SU-DHL-6 (cell line): ENCODE measurements at regions not wholly inside any gene's neighbourhood (a gene's known extent, or its start where the extent isn't known, plus 50 kb on each side); places are given as distances from the start of the nearest gene placed in this dataset.

Experiments
- H2AFZ ChIP-seq: fragments of 200-600 bp; sonication (generic); 2 replicates; pipeline ENCODE4 v1.6.1; 2014; ENCODE audit warnings: low read depth, mild to moderate bottlenecking, moderate library complexity, mixed read lengths, antibody characterized with exemption, low read length; ENCODE audit not compliant: severe bottlenecking
- H3F3A ChIP-seq: fragments of 200-600 bp; shearing (Covaris generic); 2 replicates; pipeline ENCODE4 v1.6.0; 2016; ENCODE audit warnings: antibody characterized with exemption, mild to moderate bottlenecking; ENCODE audit not compliant: insufficient read depth
- H3K27ac ChIP-seq: fragments of 200-600 bp; sonication (generic); 2 replicates; pipeline ENCODE4 v1.5.1; 2016; ENCODE audit warnings: low read depth, mild to moderate bottlenecking, low read length, moderate library complexity, mixed read lengths
- H3K27me3 ChIP-seq: fragments of 200-600 bp; sonication (generic), shearing (Covaris generic); 2 replicates; pipeline ENCODE4 v1.6.0; 2014; ENCODE audit warnings: mild to moderate bottlenecking, low read length
- H3K36me3 ChIP-seq: fragments of 200-600 bp; sonication (generic); 2 replicates; pipeline ENCODE4 v1.6.1; 2014; ENCODE audit warnings: mild to moderate bottlenecking, low read length, mixed read lengths
- H3K4me2 ChIP-seq: fragments of 300-600, 200-600 bp; shearing (Covaris generic), sonication (generic); 2 replicates; pipeline ENCODE4 v1.6.0; 2014; ENCODE audit warnings: low read length, low read depth, mild to moderate bottlenecking; ENCODE audit not compliant: poor library complexity, severe bottlenecking
- H3K4me3 ChIP-seq: fragments of 200-600 bp; sonication (generic); 2 replicates; pipeline ENCODE4 v1.5.1; 2014; ENCODE audit warnings: antibody characterized with exemption, low read length, mild to moderate bottlenecking, mixed read lengths; ENCODE audit not compliant: insufficient read depth, poor library complexity, severe bottlenecking
- H3K79me2 ChIP-seq: fragments of 200-600 bp; sonication (generic); 2 replicates; pipeline ENCODE4 v1.6.1; 2014; ENCODE audit warnings: mild to moderate bottlenecking, low read length, moderate library complexity; ENCODE audit not compliant: insufficient read depth
- H3K9ac ChIP-seq: fragments of 200-600 bp; sonication (generic); 2 replicates; pipeline ENCODE4 v1.7.0; 2014; ENCODE audit warnings: mild to moderate bottlenecking, low read length
- H3K9me2 ChIP-seq: fragments of 200-600 bp; sonication (generic); replicated peaks from 2 replicates; pipeline ENCODE4 v1.6.1; 2014; ENCODE audit warnings: low read length; ENCODE audit not compliant: insufficient read depth
- H3K9me3 ChIP-seq: fragments of 200-600 bp; sonication (generic); 2 replicates; pipeline ENCODE4 v1.6.1; 2014; ENCODE audit warnings: low read length, mixed read lengths; ENCODE audit not compliant: insufficient read depth
- H4K20me1 ChIP-seq: fragments of 200-600 bp; sonication (generic); 2 replicates; pipeline ENCODE4 v1.6.1; 2014; ENCODE audit warnings: low read depth, mild to moderate bottlenecking, antibody characterized with exemption, low read length, moderate library complexity, mixed read lengths
- EZH2phosphoT487 ChIP-seq: fragments of 200-600 bp; sonication (generic), shearing (Covaris generic); conservative IDR thresholded peaks from 2 replicates; pipeline ENCODE4 v1.6.1; 2018; ENCODE audit warnings: mild to moderate bottlenecking, antibody characterized with exemption, low read length, moderate library complexity, mixed read lengths
- TF ChIP-seq, protein P1 (sequence below): fragments of 200-600 bp; sonication (generic); IDR thresholded peaks from one replicate; pipeline ENCODE4 v1.5.1; 2017; ENCODE audit warnings: antibody characterized with exemption, mild to moderate bottlenecking, low read length, moderate library complexity; ENCODE audit not compliant: insufficient read depth, poor library complexity, severe bottlenecking

DNA sequence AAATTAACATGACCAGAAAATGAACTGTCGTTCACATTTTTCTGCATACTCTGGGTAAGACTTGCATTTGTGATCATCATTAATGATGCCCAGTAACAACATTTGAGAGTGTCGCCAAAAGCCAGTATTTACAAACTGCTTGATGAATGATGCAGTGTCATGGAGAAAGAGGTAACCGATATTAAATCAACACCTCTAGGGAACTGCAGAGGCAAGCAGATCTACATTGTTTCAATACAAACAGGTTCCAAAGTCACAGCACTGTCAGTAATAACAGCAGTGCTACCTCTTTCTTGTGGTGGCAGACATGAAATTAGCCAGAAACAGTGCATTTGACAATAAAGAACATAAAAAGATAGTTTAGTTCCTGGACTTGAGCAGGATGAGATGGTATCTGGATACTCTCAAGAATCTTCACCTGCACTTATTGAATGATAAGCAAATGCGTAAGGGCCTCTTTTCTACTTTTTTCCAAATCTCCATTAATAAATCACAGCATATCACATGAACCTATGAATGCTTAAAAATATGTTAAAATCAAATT is 456.6 kb downstream of the ARHGEF28 start:
- no peak overlapping the region for H3K9ac ChIP-seq
- no peaks in the 10 kb centered on the region for H4K20me1 ChIP-seq
- H2AFZ ChIP-seq = no peak overlapping the region
- H3K9me3 ChIP-seq = no peaks in the 10 kb centered on the region
- H3F3A ChIP-seq = no peaks in the 10 kb centered on the region
- H3K4me3 ChIP-seq = no peak overlapping the region
- H3K79me2 ChIP-seq = no peaks in the 10 kb centered on the region
- H3K36me3 ChIP-seq = no peaks in the 10 kb centered on the region
- H3K9me2 ChIP-seq = no peaks in the 10 kb centered on the region
- no peak overlapping the region for H3K4me2 ChIP-seq
- no peaks in the 10 kb centered on the region for H3K27me3 ChIP-seq
- TF ChIP-seq, protein P1, sequence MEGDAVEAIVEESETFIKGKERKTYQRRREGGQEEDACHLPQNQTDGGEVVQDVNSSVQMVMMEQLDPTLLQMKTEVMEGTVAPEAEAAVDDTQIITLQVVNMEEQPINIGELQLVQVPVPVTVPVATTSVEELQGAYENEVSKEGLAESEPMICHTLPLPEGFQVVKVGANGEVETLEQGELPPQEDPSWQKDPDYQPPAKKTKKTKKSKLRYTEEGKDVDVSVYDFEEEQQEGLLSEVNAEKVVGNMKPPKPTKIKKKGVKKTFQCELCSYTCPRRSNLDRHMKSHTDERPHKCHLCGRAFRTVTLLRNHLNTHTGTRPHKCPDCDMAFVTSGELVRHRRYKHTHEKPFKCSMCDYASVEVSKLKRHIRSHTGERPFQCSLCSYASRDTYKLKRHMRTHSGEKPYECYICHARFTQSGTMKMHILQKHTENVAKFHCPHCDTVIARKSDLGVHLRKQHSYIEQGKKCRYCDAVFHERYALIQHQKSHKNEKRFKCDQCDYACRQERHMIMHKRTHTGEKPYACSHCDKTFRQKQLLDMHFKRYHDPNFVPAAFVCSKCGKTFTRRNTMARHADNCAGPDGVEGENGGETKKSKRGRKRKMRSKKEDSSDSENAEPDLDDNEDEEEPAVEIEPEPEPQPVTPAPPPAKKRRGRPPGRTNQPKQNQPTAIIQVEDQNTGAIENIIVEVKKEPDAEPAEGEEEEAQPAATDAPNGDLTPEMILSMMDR = no peak
- TF ChIP-seq EZH2phosphoT487 = no peak
- H3K27ac ChIP-seq = no peak overlapping the region

DNA sequence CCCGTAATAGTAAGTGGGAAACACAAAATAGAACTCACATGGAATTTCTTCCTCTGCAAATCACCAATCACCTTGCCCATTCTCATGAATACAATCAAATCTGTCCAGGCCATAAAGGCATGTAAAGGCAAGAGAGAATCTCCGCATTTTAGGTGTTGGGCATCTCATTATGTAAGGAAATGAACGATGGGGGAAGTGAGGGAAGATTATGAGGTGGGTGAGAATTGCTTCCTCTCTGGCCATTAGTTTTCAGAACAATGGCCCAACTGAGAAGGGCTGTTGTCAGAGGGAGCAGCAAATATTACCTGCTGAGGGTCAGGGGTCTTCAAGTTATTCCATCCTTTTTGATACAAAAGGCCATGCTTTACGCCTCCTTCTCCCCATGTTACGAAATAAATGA is 455.1 kb downstream of the ARHGEF28 start:
- Histone ChIP-seq H3K79me2 (no peaks in the 10 kb centered on the region), H2AFZ (no peak overlapping the region)

DNA sequence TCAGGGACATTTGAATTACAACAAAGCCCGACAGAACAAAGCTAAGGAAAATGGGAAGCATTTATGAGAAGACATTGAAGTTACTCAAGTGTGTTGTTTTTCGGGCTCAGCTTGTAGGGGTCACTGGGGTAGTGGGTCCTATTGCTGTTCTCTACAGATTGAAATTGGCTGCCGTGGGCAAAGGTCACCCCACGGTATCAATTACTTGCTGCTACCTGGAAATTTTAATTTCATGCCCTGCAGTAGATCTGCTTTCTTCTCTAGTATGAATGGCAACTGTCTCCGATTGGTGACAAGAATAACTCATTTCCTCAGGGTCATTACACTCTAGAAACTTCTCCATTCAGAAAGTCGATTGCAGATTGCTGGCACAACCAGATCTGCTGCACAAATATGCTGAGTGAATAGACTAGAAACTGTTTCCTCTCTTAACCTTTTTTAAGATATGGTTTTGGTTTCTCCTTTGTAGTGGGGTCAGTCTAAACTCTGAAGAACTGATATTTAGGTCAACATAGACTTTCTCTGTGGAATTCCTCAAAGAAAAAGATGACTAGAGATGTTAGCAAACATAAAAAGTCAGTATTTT is 454.1 kb downstream of the ARHGEF28 start:
- Histone ChIP-seq H2AFZ (no peak overlapping the region), H4K20me1 (no peaks in the 10 kb centered on the region), H3F3A (no peaks in the 10 kb centered on the region), H3K79me2 (no peaks in the 10 kb centered on the region), H3K4me3 (no peak overlapping the region), H3K27me3 (no peaks in the 10 kb centered on the region), H3K27ac (no peak overlapping the region), H3K9ac (no peak overlapping the region), H3K9me2 (no peaks in the 10 kb centered on the region), H3K4me2 (no peak overlapping the region), H3K9me3 (no peaks in the 10 kb centered on the region), H3K36me3 (no peaks in the 10 kb centered on the region)
- TF ChIP-seq, protein P1 = no peak

More for the DNA sequence above, 455.1 kb downstream of the ARHGEF28 start:
- Histone ChIP-seq H3K9me3 (no peaks in the 10 kb centered on the region), H3K9me2 (no peaks in the 10 kb centered on the region), H3K4me3 (no peak overlapping the region), H3F3A (no peaks in the 10 kb centered on the region), H3K9ac (no peak overlapping the region), H3K27me3 (no peaks in the 10 kb centered on the region), H4K20me1 (no peaks in the 10 kb centered on the region), H3K36me3 (no peaks in the 10 kb centered on the region), H3K27ac (no peak overlapping the region), H3K4me2 (no peak overlapping the region)
- TF ChIP-seq EZH2phosphoT487 = no peak
- TF ChIP-seq, protein P1 = no peak
